ENCODE measurements at regions not wholly inside any gene's neighbourhood (a gene's known extent, or its start where the extent isn't known, plus 50 kb on each side); places are given as distances from the start of the nearest gene placed in this dataset.

DNA sequence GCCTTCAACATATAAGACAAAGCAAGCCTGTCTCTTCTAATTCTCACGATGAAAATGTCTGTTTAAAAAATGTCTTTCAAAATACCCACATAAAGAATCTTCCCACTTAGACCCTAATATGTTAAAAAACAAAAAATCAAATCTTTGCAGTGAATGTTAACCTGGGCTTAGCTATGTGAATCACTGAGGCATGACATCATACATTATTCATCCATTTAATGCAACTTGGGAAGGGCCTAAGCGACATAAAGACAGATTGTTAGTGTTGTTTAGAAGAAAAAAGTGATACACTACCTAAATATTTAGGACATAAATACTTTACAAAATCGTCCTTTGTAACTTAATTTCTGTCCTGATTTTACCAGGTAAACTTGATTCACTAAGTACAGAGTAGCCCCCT, 648.5 kb upstream of the NRP1 start:
- TF ChIP-seq, protein P1, sequence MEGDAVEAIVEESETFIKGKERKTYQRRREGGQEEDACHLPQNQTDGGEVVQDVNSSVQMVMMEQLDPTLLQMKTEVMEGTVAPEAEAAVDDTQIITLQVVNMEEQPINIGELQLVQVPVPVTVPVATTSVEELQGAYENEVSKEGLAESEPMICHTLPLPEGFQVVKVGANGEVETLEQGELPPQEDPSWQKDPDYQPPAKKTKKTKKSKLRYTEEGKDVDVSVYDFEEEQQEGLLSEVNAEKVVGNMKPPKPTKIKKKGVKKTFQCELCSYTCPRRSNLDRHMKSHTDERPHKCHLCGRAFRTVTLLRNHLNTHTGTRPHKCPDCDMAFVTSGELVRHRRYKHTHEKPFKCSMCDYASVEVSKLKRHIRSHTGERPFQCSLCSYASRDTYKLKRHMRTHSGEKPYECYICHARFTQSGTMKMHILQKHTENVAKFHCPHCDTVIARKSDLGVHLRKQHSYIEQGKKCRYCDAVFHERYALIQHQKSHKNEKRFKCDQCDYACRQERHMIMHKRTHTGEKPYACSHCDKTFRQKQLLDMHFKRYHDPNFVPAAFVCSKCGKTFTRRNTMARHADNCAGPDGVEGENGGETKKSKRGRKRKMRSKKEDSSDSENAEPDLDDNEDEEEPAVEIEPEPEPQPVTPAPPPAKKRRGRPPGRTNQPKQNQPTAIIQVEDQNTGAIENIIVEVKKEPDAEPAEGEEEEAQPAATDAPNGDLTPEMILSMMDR (conservative IDR thresholded peaks at IDR 0.05 in 1 of 2, IDR thresholded peaks at IDR 0.05 in 1 of 2; ENCODE audit: low read depth in 1 of 2, low read length in 2 of 2), result no peak
- TF ChIP-seq EZH2 (IDR thresholded peaks at IDR 0.05; ENCODE audit: low read length, missing control alignments), result no peak
